Calu3 (cell line): ENCODE measurements at regions not wholly inside any gene's neighbourhood (a gene's known extent, or its start where the extent isn't known, plus 50 kb on each side); places are given as distances from the start of the nearest gene placed in this dataset.

Experiments
- BruUV-seq: library from RNA; stranded (reverse); fragments of 400-500 nt; replicated peaks from 2 replicates; lab custom pipeline; 2021; lab: Mats Ljungman, UMichigan
- CTCF ChIA-PET: fragments of 300-600 bp; sonication (Branson Sonifier 250); formaldehyde crosslinking; loops from one replicate; lab custom pipeline; 2022; ENCODE audit warnings: antibody characterized with exemption; lab: Charles Lee
- DNase-seq: peaks from one replicate; pipeline ENCODE4 v3.0.0; 2022
- H3K27ac Mint-ChIP-seq: one replicate; pipeline ENCODE4 v1.8.0; 2022; ENCODE audit warnings: mixed read lengths; ENCODE audit not compliant: unreplicated experiment
- H3K27me3 Mint-ChIP-seq: one replicate; pipeline ENCODE4 v1.8.0; 2022; ENCODE audit warnings: mixed read lengths; ENCODE audit not compliant: unreplicated experiment
- H3K36me3 Mint-ChIP-seq: one replicate; pipeline ENCODE4 v1.8.0; 2022; ENCODE audit warnings: mild to moderate bottlenecking, moderate library complexity, mixed read lengths; ENCODE audit not compliant: insufficient read depth, unreplicated experiment
- H3K4me1 Mint-ChIP-seq: one replicate; pipeline ENCODE4 v1.8.0; 2022; ENCODE audit warnings: mild to moderate bottlenecking, low read depth, mixed read lengths; ENCODE audit not compliant: unreplicated experiment
- H3K4me3 Mint-ChIP-seq: one replicate; pipeline ENCODE4 v1.8.0; 2022; ENCODE audit warnings: mild to moderate bottlenecking, low read depth, moderate library complexity, mixed read lengths; ENCODE audit not compliant: unreplicated experiment
- H3K9me3 Mint-ChIP-seq: one replicate; pipeline ENCODE4 v1.8.0; 2022; ENCODE audit warnings: low read depth, mixed read lengths; ENCODE audit not compliant: unreplicated experiment
- intact Hi-C: fragments of 100-400 bp; cut with micrococcal nuclease; formaldehyde crosslinking; loops from one replicate; pipeline ENCODE4 v1.10.0; 2022; ENCODE audit not compliant: unreplicated experiment
- TF ChIP-seq, protein P1 (sequence below): fragments of 200-600 bp; IDR thresholded peaks from one replicate; pipeline ENCODE4 v1.8.0; 2022; ENCODE audit warnings: antibody characterized with exemption; ENCODE audit not compliant: unreplicated experiment

DNA sequence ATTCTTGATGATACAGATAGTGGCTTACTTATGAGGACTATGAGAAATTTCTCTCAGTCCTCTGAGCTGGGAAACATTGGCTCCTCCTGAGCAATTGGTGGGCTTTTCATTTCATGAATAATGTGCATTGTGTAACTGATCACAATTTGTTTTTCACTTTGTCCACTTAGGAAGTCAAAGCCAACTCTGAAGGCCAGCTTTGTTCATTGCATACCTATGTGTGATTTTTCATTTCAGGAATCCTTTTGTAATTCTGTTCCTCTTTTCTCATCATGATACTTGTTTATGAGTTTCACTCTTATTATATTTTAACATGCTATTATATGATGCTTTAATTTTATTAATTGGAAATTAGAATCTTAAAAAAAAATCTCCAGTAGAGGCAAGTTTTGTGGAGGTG is 483.0 kb downstream of the EBF1 start:
- TF ChIP-seq, protein P1, sequence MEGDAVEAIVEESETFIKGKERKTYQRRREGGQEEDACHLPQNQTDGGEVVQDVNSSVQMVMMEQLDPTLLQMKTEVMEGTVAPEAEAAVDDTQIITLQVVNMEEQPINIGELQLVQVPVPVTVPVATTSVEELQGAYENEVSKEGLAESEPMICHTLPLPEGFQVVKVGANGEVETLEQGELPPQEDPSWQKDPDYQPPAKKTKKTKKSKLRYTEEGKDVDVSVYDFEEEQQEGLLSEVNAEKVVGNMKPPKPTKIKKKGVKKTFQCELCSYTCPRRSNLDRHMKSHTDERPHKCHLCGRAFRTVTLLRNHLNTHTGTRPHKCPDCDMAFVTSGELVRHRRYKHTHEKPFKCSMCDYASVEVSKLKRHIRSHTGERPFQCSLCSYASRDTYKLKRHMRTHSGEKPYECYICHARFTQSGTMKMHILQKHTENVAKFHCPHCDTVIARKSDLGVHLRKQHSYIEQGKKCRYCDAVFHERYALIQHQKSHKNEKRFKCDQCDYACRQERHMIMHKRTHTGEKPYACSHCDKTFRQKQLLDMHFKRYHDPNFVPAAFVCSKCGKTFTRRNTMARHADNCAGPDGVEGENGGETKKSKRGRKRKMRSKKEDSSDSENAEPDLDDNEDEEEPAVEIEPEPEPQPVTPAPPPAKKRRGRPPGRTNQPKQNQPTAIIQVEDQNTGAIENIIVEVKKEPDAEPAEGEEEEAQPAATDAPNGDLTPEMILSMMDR, result no peak
- no peak overlapping the region for H3K27ac Mint-ChIP-seq
- intact Hi-C loops, result no loop called here
- DNase-seq, result no peak
- peaks cover 5% of the 10 kb centered on the region for H3K9me3 Mint-ChIP-seq
- CTCF ChIA-PET, result no interaction called here
- H3K4me1 Mint-ChIP-seq, result no peaks in the 10 kb centered on the region
- H3K27me3 Mint-ChIP-seq, result no peaks in the 10 kb centered on the region
- no peak overlapping the region for H3K4me3 Mint-ChIP-seq
- no TSS peak for BruUV-seq
- no peaks in the 10 kb centered on the region for H3K36me3 Mint-ChIP-seq

GRCh38 chr5:158614951-158615350 is 484.8 kb downstream of the EBF1 start:
- H3K4me1 Mint-ChIP-seq, result no peaks in the 10 kb centered on the region
- no TSS peak for BruUV-seq
- DNase-seq, result no peak
- TF ChIP-seq, protein P1, result no peak
- H3K27ac Mint-ChIP-seq, result no peak overlapping the region
- CTCF ChIA-PET, result no interaction called here
- no peaks in the 10 kb centered on the region for H3K27me3 Mint-ChIP-seq
- intact Hi-C loops, result no loop called here
- H3K36me3 Mint-ChIP-seq, result no peaks in the 10 kb centered on the region
- H3K9me3 Mint-ChIP-seq, result peaks cover 3% of the 10 kb centered on the region
- no peak overlapping the region for H3K4me3 Mint-ChIP-seq

- Mint-ChIP-seq H3K36me3 (no peaks in the 10 kb centered on the region), H3K4me3 (no peak overlapping the region), H3K27me3 (no peaks in the 10 kb centered on the region), H3K4me1 (no peaks in the 10 kb centered on the region), H3K9me3 (peaks cover 13% of the 10 kb centered on the region), H3K27ac (no peak overlapping the region)
- intact Hi-C loops, result no loop called here
- CTCF ChIA-PET, result no interaction called here
- TF ChIP-seq, protein P1, result no peak
- no TSS peak for BruUV-seq
- DNase-seq, result no peak
These were observed 488.1 kb downstream of the EBF1 start for GRCh38 chr5:158611581-158611980.

GRCh38 chr5:158610051-158610415 is 489.7 kb downstream of the EBF1 start:
- DNase-seq, result no peak
- CTCF ChIA-PET, result interaction anchor here (0.7 kb wide), 1 partner anchor 296 kb away, joined by 4 read pairs; no protein-coding TSS in a partner anchor
- intact Hi-C loops, result no loop called here
- H3K4me3 Mint-ChIP-seq, result no peak overlapping the region
- TF ChIP-seq, protein P1, result no peak
- no peaks in the 10 kb centered on the region for H3K27me3 Mint-ChIP-seq
- no peaks in the 10 kb centered on the region for H3K36me3 Mint-ChIP-seq
- BruUV-seq, result no TSS peak
- H3K4me1 Mint-ChIP-seq, result no peaks in the 10 kb centered on the region
- peaks cover 13% of the 10 kb centered on the region for H3K9me3 Mint-ChIP-seq
- no peak overlapping the region for H3K27ac Mint-ChIP-seq
